IPS DF 4.7 (cell line): ENCODE measurements at regions not wholly inside any gene's neighbourhood (a gene's known extent, or its start where the extent isn't known, plus 50 kb on each side); places are given as distances from the start of the nearest gene placed in this dataset.

Experiments used
- DNase-seq: peaks from one replicate; pipeline ENCODE4 v3.0.0-alpha.2; 2013; ENCODE audit warnings: low spot score; ENCODE audit errors: extremely low read depth

DNA sequence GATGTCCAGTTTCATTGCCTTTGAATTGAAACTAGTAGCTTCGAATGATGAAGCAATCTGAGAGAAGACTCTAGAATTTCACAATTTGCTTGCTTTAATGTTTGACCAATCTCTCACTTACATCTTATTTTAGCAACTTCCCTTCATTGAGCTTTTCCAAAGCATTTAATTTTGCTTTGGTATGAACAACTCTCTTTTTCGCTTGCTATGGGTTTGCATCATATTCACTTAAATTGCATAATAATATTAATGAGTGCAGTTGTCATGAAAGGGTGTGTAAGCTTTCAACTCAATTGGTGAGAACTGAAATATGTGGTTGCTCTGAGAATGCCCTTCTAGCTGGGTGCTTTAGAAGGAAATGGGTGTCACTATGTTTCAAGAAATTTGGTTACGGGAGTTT, 309.2 kb downstream of the HLX start:
- no peak for DNase-seq

GRCh38 chr1:221190249-221190648, 311.0 kb downstream of the HLX start:
- no peak for DNase-seq

- DNase-seq = no peak
Observed at GRCh38 chr1:221192055-221192454, 312.8 kb downstream of the HLX start.

- no peak for DNase-seq
Observed at GRCh38 chr1:221200464-221200863, 321.2 kb downstream of the HLX start.

- DNase-seq = no peak
Observed at GRCh38 chr1:221201773-221202172, 322.5 kb downstream of the HLX start.

GRCh38 chr1:221203224-221204054, 324.2 kb downstream of the HLX start:
- DNase-seq = peak; percentile 25

GRCh38 chr1:221204055-221204833, 325.0 kb downstream of the HLX start:
- DNase-seq = no peak

- no peak for DNase-seq
Observed at GRCh38 chr1:221206076-221206475, 326.8 kb downstream of the HLX start.

- DNase-seq = no peak
Observed at GRCh38 chr1:221212926-221213325, 333.7 kb downstream of the HLX start.

- DNase-seq = no peak
Observed at GRCh38 chr1:221217029-221217428, 337.8 kb downstream of the HLX start.

DNA sequence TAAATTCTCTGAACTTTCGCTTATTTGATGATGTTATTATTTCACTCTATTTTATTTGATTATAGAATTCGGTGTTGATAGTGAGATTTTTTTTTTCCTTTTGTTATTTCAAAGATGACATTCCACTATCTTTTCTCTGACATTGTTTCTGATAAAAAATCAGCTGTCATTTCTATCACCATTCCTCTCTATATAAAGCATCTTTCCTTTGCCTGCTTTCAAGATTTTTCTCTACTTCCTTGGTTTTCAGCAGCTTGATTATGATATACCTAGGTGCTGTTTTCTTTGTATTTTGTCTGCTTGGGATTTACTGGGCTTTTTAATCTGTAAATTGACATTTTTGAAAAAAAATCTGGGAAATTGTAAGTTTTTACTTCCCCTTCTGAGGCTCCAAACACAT, 344.0 kb downstream of the HLX start:
- DNase-seq = no peak

- DNase-seq = no peak
Observed at GRCh38 chr1:221227460-221227859, 348.2 kb downstream of the HLX start.

- no peak for DNase-seq
Observed at GRCh38 chr1:221227872-221228337, 348.7 kb downstream of the HLX start.

DNA sequence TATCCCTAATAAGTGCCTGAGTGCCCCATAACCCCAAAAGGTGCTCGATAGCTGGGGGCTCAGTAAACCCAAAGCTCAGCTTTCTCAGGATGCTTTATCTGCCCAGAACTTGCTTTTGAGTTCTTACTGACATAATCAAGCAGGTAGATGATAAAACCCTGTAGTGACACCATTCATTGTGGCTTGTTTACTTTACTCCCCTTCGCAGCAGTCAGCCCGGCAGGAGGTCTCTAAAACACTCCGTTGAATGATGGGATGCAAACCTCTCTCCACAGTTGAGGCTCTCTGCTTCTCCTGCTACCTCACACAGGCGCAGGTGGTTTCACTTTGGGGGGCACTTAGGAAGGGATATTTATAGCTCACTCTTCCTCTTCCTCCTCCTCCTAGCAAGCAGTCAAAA, 349.4 kb downstream of the HLX start:
- peak; percentile 3 for DNase-seq

DNA sequence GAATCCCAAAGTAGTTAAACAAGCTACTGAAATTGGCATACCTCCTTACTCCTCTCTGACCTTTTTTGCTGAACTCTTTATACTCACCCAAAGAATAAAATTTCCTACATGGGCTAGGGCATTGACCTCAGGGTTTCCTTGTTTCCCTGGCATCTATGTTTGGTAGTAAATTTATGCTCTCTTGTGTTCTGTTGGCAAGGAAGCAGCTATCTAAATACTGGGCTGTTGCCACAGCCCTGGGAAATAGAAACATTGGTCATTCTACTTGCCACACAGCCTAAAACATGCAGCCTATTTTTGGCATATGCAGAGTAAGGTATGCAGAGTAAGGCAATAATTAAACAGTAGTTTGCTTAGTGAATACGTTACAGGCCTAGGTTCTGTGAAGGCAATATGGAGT, 351.4 kb downstream of the HLX start:
- DNase-seq = no peak

DNA sequence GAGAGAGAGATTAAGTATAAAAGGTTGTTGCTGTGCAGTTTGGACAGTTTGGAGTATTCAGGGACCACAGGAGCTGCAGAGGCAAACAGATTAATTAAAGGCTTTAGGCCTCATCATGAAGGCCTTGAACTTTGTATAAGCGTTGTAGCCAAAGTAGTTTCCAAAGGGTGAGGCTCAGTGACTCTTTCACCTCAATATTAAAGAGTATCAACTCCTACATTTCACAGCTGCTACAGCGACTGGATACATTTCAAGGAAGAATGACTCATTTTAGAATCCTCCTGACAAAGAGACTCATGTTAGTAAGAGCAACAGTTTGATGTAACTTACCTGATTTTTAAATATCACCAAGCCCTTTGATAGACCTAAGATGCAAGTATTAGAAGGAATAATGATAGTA, 355.5 kb downstream of the HLX start:
- DNase-seq = no peak

DNA sequence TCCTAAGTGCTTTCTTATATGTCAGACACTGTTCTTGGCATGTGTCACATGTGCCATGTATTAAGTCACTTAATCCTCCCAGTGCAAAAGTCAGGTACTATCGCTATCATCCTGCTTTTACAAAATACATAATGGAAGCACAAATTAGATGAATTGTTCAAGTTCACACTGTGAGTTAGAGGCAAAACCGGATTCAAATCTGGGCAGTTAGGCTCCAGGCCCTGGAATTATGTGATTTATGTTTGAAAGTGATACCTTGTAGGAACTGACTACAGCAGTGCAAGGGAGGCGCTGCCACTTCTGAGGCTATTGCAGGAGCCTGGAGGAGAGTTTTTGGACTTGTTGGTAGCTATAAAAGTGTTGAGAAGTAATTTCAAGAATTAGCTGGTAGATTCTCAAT, 358.3 kb downstream of the HLX start:
- DNase-seq = no peak

GRCh38 chr1:221239181-221239580, 359.9 kb downstream of the HLX start:
- no peak for DNase-seq

DNA sequence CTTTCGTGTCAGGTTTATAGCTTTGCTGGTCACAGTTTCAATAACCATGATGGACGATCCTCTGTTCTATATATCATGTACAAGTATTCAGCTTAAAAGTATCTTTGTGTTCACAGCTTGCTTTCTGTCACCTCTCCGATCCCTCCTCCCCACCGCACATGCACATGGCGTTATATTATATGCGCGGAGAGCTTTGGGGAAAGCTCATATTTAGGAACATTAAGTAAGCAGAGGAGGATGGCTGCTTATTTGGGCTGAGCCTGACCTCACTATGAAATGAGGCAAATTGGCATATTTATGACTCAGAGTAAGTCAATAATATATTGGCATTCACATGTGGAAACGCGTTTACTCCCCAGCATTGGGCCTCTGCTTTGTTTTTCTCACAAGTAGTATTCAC, 360.5 kb downstream of the HLX start:
- DNase-seq = no peak

DNA sequence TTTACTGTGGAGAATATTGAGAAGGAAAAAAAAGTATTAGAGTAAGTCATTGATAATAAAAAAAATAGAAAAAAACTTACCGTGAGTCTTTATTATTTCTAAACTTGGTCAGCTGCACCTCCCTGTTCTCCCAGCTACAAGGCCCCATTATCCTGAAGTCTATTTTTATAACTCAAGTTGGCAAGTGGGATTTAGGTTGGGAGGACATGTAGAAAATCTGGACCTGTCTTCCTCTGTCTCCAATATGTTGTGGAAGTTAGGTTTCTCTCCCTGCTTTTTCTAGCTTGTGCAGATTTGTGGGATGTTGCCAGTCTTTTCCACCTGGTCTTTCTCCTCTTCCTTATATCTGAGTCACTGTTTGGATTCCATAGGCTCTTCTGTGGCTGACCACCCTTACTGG, 361.4 kb downstream of the HLX start:
- DNase-seq = no peak

DNA sequence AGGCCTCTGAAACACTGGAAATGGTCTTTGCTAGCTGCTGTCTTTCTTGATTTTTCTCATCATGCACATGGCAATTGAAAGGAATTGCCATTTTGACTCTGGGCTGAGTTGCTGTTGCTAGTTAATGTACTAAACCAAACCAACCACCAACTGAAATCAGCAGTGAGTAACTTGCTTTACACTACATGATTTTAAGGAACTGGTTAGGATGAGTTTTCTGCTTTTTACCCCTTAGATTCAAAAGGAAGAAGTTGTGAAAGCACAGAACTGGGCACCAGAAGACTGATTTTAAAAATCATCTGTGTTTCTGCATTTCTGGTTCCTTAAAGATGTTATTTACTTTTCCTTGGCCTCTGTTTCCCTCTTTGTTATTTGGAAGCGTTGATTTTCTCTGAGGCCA, 361.9 kb downstream of the HLX start:
- DNase-seq = no peak

DNA sequence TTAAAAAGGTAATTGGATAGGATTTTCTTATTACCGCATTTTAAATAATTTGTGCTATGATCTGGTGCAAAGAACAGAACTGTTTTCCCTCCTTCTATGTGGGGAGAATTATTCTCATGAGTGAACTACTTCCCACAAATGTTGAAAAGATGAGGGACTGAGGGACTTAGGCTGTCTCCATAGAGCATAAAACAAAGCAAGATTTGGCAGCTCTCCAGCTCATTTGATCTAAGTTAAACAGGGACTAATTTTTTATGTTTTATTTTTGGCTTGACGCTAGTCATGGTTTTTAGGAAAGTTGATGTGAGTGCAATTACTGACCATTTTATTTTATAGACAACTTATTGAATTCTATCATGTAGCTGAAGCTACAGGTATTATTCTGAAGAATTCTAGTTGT, 362.3 kb downstream of the HLX start:
- no peak for DNase-seq

DNA sequence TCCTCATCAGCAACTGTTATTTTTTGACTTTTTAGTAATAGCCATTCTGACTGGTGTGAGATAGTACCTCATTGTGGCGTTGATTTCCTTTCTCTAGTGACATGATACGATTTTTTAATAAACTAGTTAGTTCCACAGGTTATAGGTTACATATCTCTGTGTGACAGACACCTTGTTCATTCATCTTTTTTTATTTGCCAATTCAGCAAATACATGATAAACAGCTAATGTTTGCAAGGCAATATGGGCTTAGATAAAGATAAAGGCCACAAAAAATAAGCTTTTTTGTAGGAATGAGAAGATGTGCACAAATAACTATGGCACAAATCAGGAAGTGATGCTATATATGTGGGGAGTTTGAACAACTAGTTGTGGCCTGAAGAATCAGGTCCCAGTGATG, 366.8 kb downstream of the HLX start:
- no peak for DNase-seq
